GM19467 (cell line): ENCODE measurements at regions not wholly inside any gene's neighbourhood (a gene's known extent, or its start where the extent isn't known, plus 50 kb on each side); places are given as distances from the start of the nearest gene placed in this dataset.

Experiments used
- ATAC-seq: cut with Tn5 transposase; IDR thresholded peaks from one replicate; pipeline ENCODE4 v1.9.1; 2021; ENCODE audit warnings: mild to moderate bottlenecking, moderate library complexity; ENCODE audit not compliant: unreplicated experiment

- ATAC-seq: no peak
Observed at GRCh38 chr5:19406576-19407365, 581.2 kb downstream of the CDH18 start.

- ATAC-seq: no peak
Observed at GRCh38 chr5:19408149-19408548, 579.9 kb downstream of the CDH18 start.

GRCh38 chr5:19411936-19412335 lies 576.1 kb downstream of the CDH18 start:
- ATAC-seq: no peak
